GM23248 (cell line): ENCODE measurements at regions not wholly inside any gene's neighbourhood (a gene's known extent, or its start where the extent isn't known, plus 50 kb on each side); places are given as distances from the start of the nearest gene placed in this dataset.

Experiments
- EZH2 ChIP-seq: fragments of 200-600 bp; sonication (generic); IDR thresholded peaks from 2 replicates; pipeline ENCODE4 v1.6.1; 2018; ENCODE audit warnings: antibody characterized with exemption, mild to moderate bottlenecking; ENCODE audit not compliant: insufficient read depth, poor library complexity, severe bottlenecking
- EZH2phosphoT487 ChIP-seq: fragments of 200-600 bp; sonication (generic); IDR thresholded peaks from 2 replicates; pipeline ENCODE4 v1.6.1; 2018; ENCODE audit warnings: antibody characterized with exemption, moderate library complexity, mild to moderate bottlenecking, low read depth; ENCODE audit not compliant: insufficient read depth

GRCh38 chr12:78323226-78323625 lies 492.5 kb downstream of the NAV3 start:
- no peak for TF ChIP-seq EZH2
- no peak for TF ChIP-seq EZH2phosphoT487
